ENCODE measurements at regions not wholly inside any gene's neighbourhood (a gene's known extent, or its start where the extent isn't known, plus 50 kb on each side); places are given as distances from the start of the nearest gene placed in this dataset.
"Not testable (repeated sequence)": the region's sequence is repeated elsewhere in the genome, so short reads cannot be mapped to it uniquely, and the experiment has no call there.

DNA sequence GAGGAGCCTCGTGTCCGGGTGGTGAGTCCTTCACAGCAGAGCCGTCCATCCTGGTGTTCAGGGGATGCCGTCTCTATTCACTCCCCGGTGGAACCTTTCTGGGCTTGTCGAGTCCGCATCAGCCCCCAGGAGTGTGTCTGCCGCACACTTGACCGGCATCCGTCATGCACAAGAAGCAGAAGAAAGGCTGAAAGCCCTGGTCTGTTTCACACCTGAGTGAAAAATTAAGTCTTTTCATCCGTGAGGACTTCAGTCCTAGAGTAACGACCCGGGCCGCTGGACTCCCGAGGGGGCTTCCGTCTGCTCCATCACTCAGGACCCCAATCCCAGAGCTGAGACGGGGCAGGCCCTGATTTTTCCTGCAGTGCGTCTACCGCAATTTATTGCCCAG, 332.2 kb downstream of the ADGRD1 start:
- WGBS, 2 donors, result 84 to 91% methylated on average over 10 to 15 of the region's 19 CpGs

DNA sequence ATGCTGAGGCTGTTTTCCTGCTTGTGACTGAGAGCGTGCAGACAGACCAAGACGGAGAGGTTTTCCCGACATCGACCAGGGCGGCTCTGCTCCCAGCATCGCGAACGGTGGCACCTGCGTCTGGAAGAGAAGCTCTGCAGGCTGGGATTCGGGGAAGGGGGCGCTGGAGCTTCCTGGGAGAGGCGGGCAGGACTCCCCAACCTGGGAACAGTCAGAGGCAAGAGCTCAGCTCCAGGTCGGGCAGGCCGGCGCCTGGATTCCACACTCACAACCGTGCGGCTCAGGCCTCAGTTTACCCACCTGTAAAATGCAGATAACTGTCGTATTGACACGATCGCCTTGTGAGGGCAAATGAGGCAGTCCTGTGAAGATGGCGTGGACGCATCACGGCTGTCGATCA, 332.6 kb downstream of the ADGRD1 start:
- H3K4me1 ChIP-seq; H3K27me3 ChIP-seq; H3K36me3 ChIP-seq; H3K4me3 ChIP-seq; ATAC-seq; H3K27ac ChIP-seq; intact Hi-C loops (cut with DNase I); H3K9me3 ChIP-seq: not testable (repeated sequence)
- peak in 1 of 2 donors; percentile 1 for DNase-seq
- WGBS, 2 donors, result 77% methylated on average over 9 of the region's 24 CpGs; no CpG with 5 or more reads in 1 of the 2 donors

More for the DNA sequence above, 332.2 kb downstream of the ADGRD1 start:
- peak in 1 of 2 donors; percentile 1 for DNase-seq
- H3K4me3 ChIP-seq; H3K36me3 ChIP-seq; H3K27me3 ChIP-seq; H3K4me1 ChIP-seq; H3K9me3 ChIP-seq; H3K27ac ChIP-seq; intact Hi-C loops (cut with DNase I); ATAC-seq: not testable (repeated sequence)

- Histone ChIP-seq H3K36me3 (no peaks in the 10 kb centered on the region), H3K4me1 (no peaks in the 10 kb centered on the region), H3K27me3 (peaks cover 0 to 9% (median 0%) of the 10 kb centered on the region in 7 donors), H3K27ac (no peak overlapping the region), H3K9me3 (no peaks in the 10 kb centered on the region), H3K4me3 (no peak overlapping the region)
- 78 to 85% methylated on average over 16 to 20 of the region's 25 CpGs for WGBS, 2 donors
- no peak for ATAC-seq
- no peak for TF ChIP-seq CTCF (IDR thresholded peaks at IDR 0.05)
- DNase-seq, result peak in 1 of 2 donors; percentile 1
- intact Hi-C loops (cut with DNase I), result no loop called here
Observed at GRCh38 chr12:131287015-131287937, 333.6 kb downstream of the ADGRD1 start.

GRCh38 chr12:131287938-131288764, 334.4 kb downstream of the ADGRD1 start:
- ATAC-seq (no peak), DNase-seq (peak in 1 of 2 donors; percentile 1)
- TF ChIP-seq CTCF (IDR thresholded peaks at IDR 0.05), result no peak
- no peaks in the 10 kb centered on the region for H3K36me3 ChIP-seq
- WGBS, 2 donors, result 81 to 87% methylated on average over 24 to 26 of the region's 27 CpGs
- H3K4me1 ChIP-seq, result no peaks in the 10 kb centered on the region
- H3K9me3 ChIP-seq, result no peaks in the 10 kb centered on the region
- H3K4me3 ChIP-seq, result no peak overlapping the region
- H3K27me3 ChIP-seq, result peaks cover 0 to 9% (median 0%) of the 10 kb centered on the region in 7 donors
- no peak overlapping the region for H3K27ac ChIP-seq
- intact Hi-C loops (cut with DNase I), result no loop called here

DNA sequence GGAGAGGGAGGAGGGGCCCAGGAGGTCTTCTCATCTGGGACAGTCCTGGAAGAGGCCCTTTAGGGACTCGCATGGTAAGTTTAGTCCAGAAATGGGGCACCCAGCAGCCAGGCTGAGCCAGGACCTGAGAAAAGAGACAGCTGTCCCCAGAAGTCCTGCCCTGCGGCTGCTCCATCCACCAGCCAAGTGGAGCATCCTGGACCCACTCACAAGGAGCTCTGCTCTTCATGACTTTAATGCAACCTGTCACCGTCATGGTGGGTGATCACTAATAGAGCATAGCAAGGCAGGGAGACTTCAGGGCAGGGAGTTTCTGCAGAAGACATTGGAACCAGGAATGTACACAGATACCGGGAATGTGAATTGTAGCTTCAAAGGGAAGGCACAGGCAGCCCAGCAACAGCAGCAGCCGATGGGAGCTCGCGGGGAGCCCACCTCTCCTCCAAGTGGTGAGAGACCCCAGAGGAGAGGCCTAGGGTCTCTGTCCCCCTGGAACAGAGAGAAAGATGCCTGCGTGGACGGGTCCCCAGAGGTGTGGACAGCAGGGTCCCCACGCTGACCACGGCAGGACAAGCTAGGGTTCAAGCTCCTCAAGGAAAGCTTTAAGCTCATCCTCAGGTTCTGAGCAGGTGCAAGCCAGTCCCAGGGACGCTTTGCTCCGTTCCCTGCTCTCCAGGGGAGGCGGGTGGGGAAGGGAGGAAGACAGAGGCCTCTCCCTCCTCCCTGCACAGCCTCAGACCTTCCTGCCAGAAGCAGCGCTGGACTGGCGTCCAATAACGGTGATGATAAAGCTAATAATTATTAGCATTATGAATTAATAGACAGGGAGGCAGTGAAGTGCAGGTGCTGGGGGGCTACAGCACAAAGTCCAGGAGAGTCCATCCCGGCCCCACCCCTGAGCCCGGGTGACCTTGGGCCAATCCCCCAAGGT, 335.3 kb downstream of the ADGRD1 start:
- H3K36me3 ChIP-seq; H3K9me3 ChIP-seq; H3K27me3 ChIP-seq; ATAC-seq; H3K4me1 ChIP-seq; intact Hi-C loops (cut with DNase I); H3K4me3 ChIP-seq; H3K27ac ChIP-seq: not testable (repeated sequence)
- 81 to 85% methylated on average over 18 to 19 of the region's 19 CpGs for WGBS, 2 donors
- peak in 1 of 2 donors; percentile 1 for DNase-seq

DNA sequence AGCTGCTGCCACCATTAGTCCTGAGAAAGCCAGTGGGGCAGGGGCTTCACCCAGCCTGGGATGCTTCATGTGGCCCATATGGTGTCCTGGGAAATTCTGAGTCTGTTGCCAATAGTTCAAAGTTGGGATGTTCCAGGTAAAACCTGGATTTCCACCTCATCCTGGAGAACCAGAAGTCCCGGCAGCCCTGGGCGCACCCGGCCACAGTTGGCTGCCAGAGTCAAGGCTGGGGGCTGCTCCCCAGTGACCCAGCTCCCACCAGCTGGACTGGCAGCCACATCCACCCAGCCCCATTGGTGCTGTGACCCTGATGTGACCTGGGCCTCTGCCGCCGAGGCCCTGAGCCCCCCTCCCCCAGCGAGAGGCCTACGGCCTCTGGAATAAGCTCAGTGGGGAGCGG, 336.1 kb downstream of the ADGRD1 start:
- H3K9me3 ChIP-seq, H3K4me3 ChIP-seq, H3K36me3 ChIP-seq, ATAC-seq, H3K4me1 ChIP-seq, H3K27me3 ChIP-seq, DNase-seq, H3K27ac ChIP-seq: not testable (repeated sequence)
- WGBS, 2 donors, result 69 to 80% methylated on average over 5 to 6 of the region's 8 CpGs
- intact Hi-C loops (cut with DNase I), result loop anchor here in 3 of 10 donors (5.0 to 10.0 kb wide), 2 partner anchors 375 to 377 kb away; no protein-coding TSS in a partner anchor
